Fibroblast of villous mesenchyme (primary cell): ENCODE measurements at regions not wholly inside any gene's neighbourhood (a gene's known extent, or its start where the extent isn't known, plus 50 kb on each side); places are given as distances from the start of the nearest gene placed in this dataset.

Experiments used
- DNase-seq: peaks from one replicate; pipeline ENCODE4 v3.0.0-alpha.2; 2010; ENCODE audit warnings: low read depth
- H3K4me3 ChIP-seq: 2 replicates; pipeline ENCODE4 v1.5.1; 2011; ENCODE audit warnings: low read depth, mild to moderate bottlenecking, low read length
- TF ChIP-seq, protein P1 (sequence below): IDR thresholded peaks from 2 replicates; pipeline ENCODE4 v1.5.1; 2012; ENCODE audit warnings: low read depth, mild to moderate bottlenecking, low read length; ENCODE audit not compliant: insufficient read depth

DNA sequence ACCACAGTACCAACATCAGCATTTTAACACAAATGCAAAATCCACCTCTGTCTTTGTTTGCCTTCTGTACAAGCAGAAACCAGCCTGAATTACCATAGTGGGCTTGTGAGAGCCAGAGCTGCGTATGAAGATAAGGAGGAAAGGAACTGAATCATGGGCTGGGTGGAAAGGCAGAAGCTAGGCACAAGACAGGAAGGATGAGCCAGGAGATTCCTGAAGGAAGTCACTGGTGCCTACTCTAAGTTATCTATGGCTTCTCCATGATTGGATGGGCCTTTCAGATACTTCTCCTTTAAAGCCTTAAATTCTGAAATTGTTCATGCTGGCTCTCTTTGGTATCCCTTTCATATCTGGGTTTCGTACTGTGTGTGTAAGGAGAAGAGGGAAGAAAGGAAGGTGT, 140.6 kb downstream of the LCA5 start:
- no peak for DNase-seq
- TF ChIP-seq, protein P1, sequence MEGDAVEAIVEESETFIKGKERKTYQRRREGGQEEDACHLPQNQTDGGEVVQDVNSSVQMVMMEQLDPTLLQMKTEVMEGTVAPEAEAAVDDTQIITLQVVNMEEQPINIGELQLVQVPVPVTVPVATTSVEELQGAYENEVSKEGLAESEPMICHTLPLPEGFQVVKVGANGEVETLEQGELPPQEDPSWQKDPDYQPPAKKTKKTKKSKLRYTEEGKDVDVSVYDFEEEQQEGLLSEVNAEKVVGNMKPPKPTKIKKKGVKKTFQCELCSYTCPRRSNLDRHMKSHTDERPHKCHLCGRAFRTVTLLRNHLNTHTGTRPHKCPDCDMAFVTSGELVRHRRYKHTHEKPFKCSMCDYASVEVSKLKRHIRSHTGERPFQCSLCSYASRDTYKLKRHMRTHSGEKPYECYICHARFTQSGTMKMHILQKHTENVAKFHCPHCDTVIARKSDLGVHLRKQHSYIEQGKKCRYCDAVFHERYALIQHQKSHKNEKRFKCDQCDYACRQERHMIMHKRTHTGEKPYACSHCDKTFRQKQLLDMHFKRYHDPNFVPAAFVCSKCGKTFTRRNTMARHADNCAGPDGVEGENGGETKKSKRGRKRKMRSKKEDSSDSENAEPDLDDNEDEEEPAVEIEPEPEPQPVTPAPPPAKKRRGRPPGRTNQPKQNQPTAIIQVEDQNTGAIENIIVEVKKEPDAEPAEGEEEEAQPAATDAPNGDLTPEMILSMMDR = no peak
- H3K4me3 ChIP-seq = no peak overlapping the region

DNA sequence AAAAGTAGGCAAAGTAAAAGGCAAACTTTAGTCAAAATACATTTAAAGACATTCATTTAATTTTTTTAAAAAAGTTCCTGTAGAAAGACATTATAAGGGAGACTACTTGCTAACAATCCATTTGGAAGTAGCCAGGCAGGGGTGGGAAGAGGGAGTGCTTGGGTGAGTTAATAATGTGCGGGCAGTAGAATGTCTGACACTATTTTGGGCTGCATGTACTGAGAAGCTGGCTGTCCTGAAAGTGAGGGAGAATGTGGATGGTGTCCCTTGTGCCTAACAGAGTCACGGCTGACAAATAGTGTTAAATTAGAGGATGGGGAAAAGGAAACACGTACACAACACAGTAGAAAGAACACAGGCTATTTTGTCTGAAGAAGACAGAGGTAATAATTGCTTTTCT, 142.5 kb downstream of the LCA5 start:
- TF ChIP-seq, protein P1 = no peak
- no peak for DNase-seq
- H3K4me3 ChIP-seq = no peak overlapping the region

DNA sequence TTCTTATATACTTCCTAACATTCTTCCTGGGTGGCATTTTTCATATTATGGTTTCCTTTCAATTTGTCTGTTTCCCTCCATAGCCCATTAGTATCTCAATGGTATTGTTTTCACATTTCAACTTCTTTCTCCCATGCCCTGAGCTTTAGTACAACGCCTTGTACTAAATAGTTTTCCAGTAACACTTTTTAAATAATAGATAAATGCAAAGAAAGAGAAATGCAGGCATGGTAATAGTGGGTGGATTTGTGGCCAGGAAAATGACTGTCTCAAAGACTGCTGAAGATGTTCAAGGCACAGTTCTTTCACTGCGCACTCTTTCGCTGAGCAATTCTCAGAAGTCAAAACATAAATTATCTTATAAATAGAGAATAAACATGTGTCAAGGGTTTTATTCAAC, 145.1 kb downstream of the LCA5 start:
- DNase-seq = no peak
- H3K4me3 ChIP-seq = no peak overlapping the region
- TF ChIP-seq, protein P1 = no peak

DNA sequence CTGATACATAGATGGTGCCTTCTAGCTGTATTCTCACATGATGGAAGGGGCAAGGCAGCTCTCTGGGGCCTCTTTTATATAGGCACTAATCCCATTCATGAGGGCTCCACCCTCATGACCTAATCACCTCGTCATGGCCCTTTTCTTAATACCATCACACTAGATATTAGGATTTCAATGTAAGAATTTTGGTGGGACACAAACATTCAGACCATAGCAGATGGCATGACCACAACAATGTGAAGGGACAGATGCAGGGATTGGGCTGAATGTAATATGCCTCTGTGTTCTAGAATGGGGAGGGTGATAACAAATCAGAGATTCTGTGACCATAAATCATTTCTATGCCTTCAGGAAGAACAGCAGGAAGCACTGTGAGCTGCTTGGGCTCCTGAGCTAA, 145.8 kb downstream of the LCA5 start:
- TF ChIP-seq, protein P1 = no peak
- H3K4me3 ChIP-seq = no peak overlapping the region
- DNase-seq = no peak

DNA sequence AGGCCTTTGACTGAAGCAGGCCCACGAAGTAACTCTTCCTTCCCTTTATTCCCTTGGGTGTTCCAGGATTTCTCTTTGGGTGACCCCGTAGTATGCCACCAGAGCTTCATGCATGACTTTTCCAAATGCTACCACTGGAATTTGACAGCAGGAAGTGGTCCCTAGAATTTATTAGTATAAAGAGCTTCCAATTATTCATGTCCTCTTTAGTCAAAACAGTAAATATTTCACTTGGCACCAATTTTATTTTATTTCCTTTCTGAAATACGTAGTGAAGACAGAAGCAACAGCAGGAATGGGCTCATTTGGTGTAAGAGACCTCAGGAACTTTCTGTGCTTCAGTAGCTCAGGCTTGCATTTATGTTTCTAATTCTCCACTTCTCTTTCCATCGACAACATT, 151.3 kb downstream of the LCA5 start:
- TF ChIP-seq, protein P1 = no peak
- no peak overlapping the region for H3K4me3 ChIP-seq
- DNase-seq = peak; percentile 12

DNA sequence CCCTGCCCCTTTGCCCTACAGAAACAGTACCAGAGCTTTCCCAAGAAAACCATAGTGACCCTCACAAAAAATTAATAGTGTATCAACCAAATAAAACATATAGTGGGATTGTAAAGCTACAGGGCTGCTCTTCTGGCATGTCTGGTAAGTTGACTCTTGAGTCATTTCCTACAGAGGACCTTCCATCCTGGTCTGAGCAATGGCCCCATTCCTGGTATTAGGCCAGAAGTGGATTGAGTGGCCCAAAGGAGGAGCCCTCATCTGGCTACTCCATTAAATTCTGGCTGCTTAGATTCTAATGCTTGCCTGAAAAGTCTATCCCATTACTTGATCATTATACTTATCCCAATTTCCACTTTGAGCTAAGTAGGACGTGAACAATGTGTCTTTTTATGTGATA, 150.9 kb upstream of the HMGN3 start:
- DNase-seq = no peak
- H3K4me3 ChIP-seq = no peak overlapping the region
- TF ChIP-seq, protein P1 = no peak

DNA sequence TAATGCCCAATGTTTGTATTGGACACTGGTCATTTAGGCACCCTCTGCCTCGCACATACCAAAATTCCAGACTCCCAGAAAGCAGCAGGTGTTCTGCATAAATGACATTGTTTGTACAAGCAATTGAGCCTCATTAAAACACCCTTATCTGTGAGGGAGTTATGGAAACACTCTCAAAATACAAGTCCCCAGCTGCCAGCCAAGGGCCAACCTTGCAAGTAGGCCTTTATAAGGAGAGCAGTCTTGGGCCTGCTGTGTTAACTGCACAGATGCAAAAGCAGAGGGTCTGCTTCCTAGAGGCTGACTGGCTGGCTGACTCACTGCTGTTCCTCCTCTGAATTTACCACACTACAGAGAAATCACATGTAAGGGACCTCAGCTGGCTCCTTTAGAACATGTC, 150.4 kb upstream of the HMGN3 start:
- H3K4me3 ChIP-seq = no peak overlapping the region
- TF ChIP-seq, protein P1 = no peak
- DNase-seq = no peak
